H9 (cell line): ENCODE measurements at regions not wholly inside any gene's neighbourhood (a gene's known extent, or its start where the extent isn't known, plus 50 kb on each side); places are given as distances from the start of the nearest gene placed in this dataset.

Experiments
- DNase-seq: peaks from one replicate; pipeline ENCODE4 v3.0.0-alpha.2; 2017
- H2AFZ ChIP-seq: one replicate; pipeline ENCODE4 v1.6.1; 2013; ENCODE audit warnings: mild to moderate bottlenecking, low read length, control low read depth, moderate library complexity
- H2AK5ac ChIP-seq: 2 replicates; pipeline ENCODE4 v1.6.1; 2013; ENCODE audit warnings: low read length, control low read depth, mixed read lengths; ENCODE audit not compliant: insufficient read length
- H2BK120ac ChIP-seq: one replicate; pipeline ENCODE4 v1.6.1; 2013; ENCODE audit warnings: low read depth, mild to moderate bottlenecking, low read length, control low read depth, inconsistent platforms; ENCODE audit not compliant: poor library complexity, severe bottlenecking
- H2BK12ac ChIP-seq: 2 replicates; pipeline ENCODE4 v1.6.1; 2013; ENCODE audit warnings: low read length, control low read depth, mixed read lengths, low read depth; ENCODE audit not compliant: insufficient read length
- H2BK15ac ChIP-seq: 2 replicates; pipeline ENCODE4 v1.6.1; 2013; ENCODE audit warnings: low read depth, low read length, control low read depth
- H2BK20ac ChIP-seq: one replicate; pipeline ENCODE4 v1.6.1; 2013; ENCODE audit warnings: low read depth, mild to moderate bottlenecking, low read length, control low read depth, inconsistent platforms; ENCODE audit not compliant: poor library complexity, severe bottlenecking
- H2BK5ac ChIP-seq: 2 replicates; pipeline ENCODE4 v1.6.1; 2013; ENCODE audit warnings: low read length, control low read depth, mixed read lengths; ENCODE audit not compliant: insufficient read length
- H3K14ac ChIP-seq: 2 replicates; pipeline ENCODE4 v1.6.1; 2013; ENCODE audit warnings: low read length, control low read depth; ENCODE audit not compliant: insufficient read depth
- H3K18ac ChIP-seq: 2 replicates; pipeline ENCODE4 v1.6.1; 2013; ENCODE audit warnings: low read depth, mild to moderate bottlenecking, mixed read lengths, low read length, control low read depth; ENCODE audit not compliant: insufficient read length
- H3K23ac ChIP-seq: 2 replicates; pipeline ENCODE4 v1.6.1; 2013; ENCODE audit warnings: low read length, control low read depth, mixed read lengths, low read depth; ENCODE audit not compliant: insufficient read length
- H3K23me2 ChIP-seq: 2 replicates; pipeline ENCODE4 v1.6.1; 2013; ENCODE audit warnings: low read depth, mild to moderate bottlenecking, mixed read lengths, low read length, control low read depth; ENCODE audit not compliant: insufficient read length, poor library complexity, severe bottlenecking
- H3K27ac ChIP-seq: 2 replicates; pipeline ENCODE4 v1.5.1; 2013; ENCODE audit warnings: low read length, control low read depth, mixed read lengths, low read depth; ENCODE audit not compliant: insufficient read length
- H3K27me3 ChIP-seq: 2 replicates; pipeline ENCODE4 v1.6.1; 2013; ENCODE audit warnings: low read length, control low read depth, inconsistent platforms; ENCODE audit not compliant: insufficient read depth
- H3K4ac ChIP-seq: 2 replicates; pipeline ENCODE4 v1.6.1; 2013; ENCODE audit warnings: low read depth, mild to moderate bottlenecking, control low read depth, inconsistent platforms, low read length, moderate library complexity
- H3K4me1 ChIP-seq: 2 replicates; pipeline ENCODE4 v1.6.1; 2013; ENCODE audit warnings: low read length, control low read depth, inconsistent platforms; ENCODE audit not compliant: insufficient read depth
- H3K4me2 ChIP-seq: 2 replicates; pipeline ENCODE4 v1.6.1; 2013; ENCODE audit warnings: low read length, control low read depth, mixed read lengths; ENCODE audit not compliant: insufficient read length, insufficient read depth
- H3K56ac ChIP-seq: 2 replicates; pipeline ENCODE4 v1.6.1; 2013; ENCODE audit warnings: low read depth, mild to moderate bottlenecking, mixed read lengths, low read length, control low read depth; ENCODE audit not compliant: insufficient read length
- H3K79me1 ChIP-seq: 2 replicates; pipeline ENCODE4 v1.6.1; 2013; ENCODE audit warnings: low read depth, mild to moderate bottlenecking, moderate library complexity, low read length, control low read depth, inconsistent platforms; ENCODE audit not compliant: insufficient read depth, poor library complexity, severe bottlenecking
- H3K79me2 ChIP-seq: 2 replicates; pipeline ENCODE4 v1.6.1; 2013; ENCODE audit warnings: low read length, control low read depth, inconsistent platforms; ENCODE audit not compliant: insufficient read depth
- H3K9ac ChIP-seq: 2 replicates; pipeline ENCODE4 v1.6.1; 2013; ENCODE audit warnings: low read length, control low read depth, mixed read lengths; ENCODE audit not compliant: insufficient read length; ENCODE audit errors: extremely low read depth
- H3K9me3 ChIP-seq: one replicate; pipeline ENCODE4 v1.6.1; 2013; ENCODE audit warnings: low read depth, low read length, inconsistent platforms; ENCODE audit not compliant: control insufficient read depth
- H3T11ph ChIP-seq: one replicate; pipeline ENCODE4 v1.6.1; 2013; ENCODE audit warnings: mild to moderate bottlenecking, low read length, control low read depth, inconsistent platforms
- H4K20me1 ChIP-seq: one replicate; pipeline ENCODE4 v1.6.1; 2013; ENCODE audit not compliant: control insufficient read depth, insufficient read length, insufficient read depth
- H4K5ac ChIP-seq: 2 replicates; pipeline ENCODE4 v1.6.1; 2013; ENCODE audit warnings: low read depth, mild to moderate bottlenecking, mixed read lengths, low read length, control low read depth; ENCODE audit not compliant: insufficient read length
- H4K8ac ChIP-seq: replicated peaks from 2 replicates; pipeline ENCODE4 v1.6.1; 2013; ENCODE audit warnings: low read length, control low read depth, mixed read lengths, low read depth; ENCODE audit not compliant: insufficient read length
- H4K91ac ChIP-seq: 2 replicates; pipeline ENCODE4 v1.6.1; 2013; ENCODE audit warnings: low read depth, mild to moderate bottlenecking, moderate library complexity, mixed read lengths, low read length, control low read depth; ENCODE audit not compliant: insufficient read length
- H3K27ac Mint-ChIP-seq, 3 experiments: 2 replicates in 2 of 3; 3 replicates in 1 of 3; pipeline ENCODE4 v1.8.0; 2020 to 2021; ENCODE audit warnings: mixed read lengths in 3 of 3, mild to moderate bottlenecking in 1 of 3, moderate library complexity in 1 of 3
- H3K27me3 Mint-ChIP-seq: 2 replicates; pipeline ENCODE4 v1.8.0; 2021; ENCODE audit warnings: low read depth, mild to moderate bottlenecking, moderate library complexity, mixed read lengths
- H3K36me3 Mint-ChIP-seq, 3 experiments: 2 replicates in 2 of 3; 3 replicates in 1 of 3; pipeline ENCODE4 v1.8.0; 2020 to 2021; ENCODE audit warnings: low read depth in 3 of 3, mixed read lengths in 3 of 3; ENCODE audit not compliant: insufficient read depth in 1 of 3
- H3K4me1 Mint-ChIP-seq, 2 experiments: 2 replicates each; pipeline ENCODE4 v1.8.0; 2020; ENCODE audit warnings: mixed read lengths in 2 of 2
- H3K4me3 Mint-ChIP-seq, 2 experiments: 2 replicates in 1 of 2; 3 replicates in 1 of 2; pipeline ENCODE4 v1.8.0; 2020 to 2021; ENCODE audit warnings: mild to moderate bottlenecking in 2 of 2, mixed read lengths in 2 of 2, moderate library complexity in 1 of 2
- H3K9me3 Mint-ChIP-seq, 2 experiments: 2 replicates in 1 of 2; 3 replicates in 1 of 2; pipeline ENCODE4 v1.8.0; 2020; ENCODE audit warnings: mild to moderate bottlenecking in 2 of 2, mixed read lengths in 2 of 2, moderate library complexity in 1 of 2
- CTCF ChIP-seq: fragments of 200-600 bp; sonication (generic); conservative IDR thresholded peaks from 3 replicates; pipeline ENCODE4 v1.8.0; 2021; ENCODE audit warnings: antibody characterized with exemption, mild to moderate bottlenecking
- WGBS: extraction: QIAGEN DNeasy Blood & Tissue Kit; methylation state at CpG from one replicate; pipeline ENCODE4 v1.1.7; 2013; ENCODE audit warnings: missing lambda C conversion rate, low lambda C conversion rate, mixed read lengths; ENCODE audit not compliant: insufficient read length; ENCODE audit errors: extremely low coverage; 5-methylcytosine and 5-hydroxymethylcytosine counted together

GRCh38 chr5:146995878-146996277 lies 117.3 kb upstream of the PPP2R2B start:
- H2AK5ac ChIP-seq = no peak overlapping the region
- no peak overlapping the region for H4K91ac ChIP-seq
- H3K9me3 ChIP-seq = no peaks in the 10 kb centered on the region
- peaks cover 0 to under 1% of the 10 kb centered on the region in 2 experiments; a peak in 1 of 5 replicates for H3K9me3 Mint-ChIP-seq
- no peak overlapping the region for H3K4me3 Mint-ChIP-seq
- no peak overlapping the region for H3K14ac ChIP-seq
- H3K18ac ChIP-seq = no peak overlapping the region
- no peak overlapping the region for H3K4ac ChIP-seq
- no peak overlapping the region for H3K27ac Mint-ChIP-seq
- H3K27ac ChIP-seq = no peak overlapping the region
- H2BK5ac ChIP-seq = no peak overlapping the region
- H3K36me3 Mint-ChIP-seq = no peaks in the 10 kb centered on the region
- no peaks in the 10 kb centered on the region for H3K79me2 ChIP-seq
- no CpG with 5 or more reads among the region's 1 CpG for WGBS
- H3K4me1 ChIP-seq = 0 out of 2 replicates have a peak, but pooled peaks cover 3% of the 10 kb centered on the region
- TF ChIP-seq CTCF = no peak
- no peak overlapping the region for H3K4me2 ChIP-seq
- H4K20me1 ChIP-seq = no peaks in the 10 kb centered on the region
- H2BK12ac ChIP-seq = no peak overlapping the region
- H4K8ac ChIP-seq = no peak overlapping the region
- H3K56ac ChIP-seq = no peak overlapping the region
- H3T11ph ChIP-seq = no peak overlapping the region
- no peaks in the 10 kb centered on the region for H3K27me3 Mint-ChIP-seq
- H3K4me1 Mint-ChIP-seq = peaks cover 2 to 11% of the 10 kb centered on the region in 2 experiments; a peak in 2 of 4 replicates
- no peaks in the 10 kb centered on the region for H3K23me2 ChIP-seq
- H2AFZ ChIP-seq = no peak overlapping the region
- H2BK120ac ChIP-seq = no peak overlapping the region
- H3K79me1 ChIP-seq = no peaks in the 10 kb centered on the region
- DNase-seq = no peak
- H3K23ac ChIP-seq = no peak overlapping the region
- no peak overlapping the region for H2BK15ac ChIP-seq
- H4K5ac ChIP-seq = no peak overlapping the region
- no peak overlapping the region for H2BK20ac ChIP-seq
- no peak overlapping the region for H3K9ac ChIP-seq
- no peaks in the 10 kb centered on the region; the same call in 1 of the 2 replicates for H3K27me3 ChIP-seq
